ENCODE measurements at regions not wholly inside any gene's neighbourhood (a gene's known extent, or its start where the extent isn't known, plus 50 kb on each side); places are given as distances from the start of the nearest gene placed in this dataset.

GRCh38 chr14:22478670-22479069 is 110.4 kb downstream of the DAD1 start:
- TF ChIP-seq POLR2AphosphoS5 (IDR thresholded peaks at IDR 0.05; ENCODE audit: low read depth, low read length) (no peak), POLR2A (IDR thresholded peaks at IDR 0.05; ENCODE audit: low read depth, low read length) (no peak), SPI1 (IDR thresholded peaks at IDR 0.05; ENCODE audit: low read depth, low read length) (no peak), TAF1 (IDR thresholded peaks at IDR 0.05; ENCODE audit: low read depth, low read length) (no peak)
